NCI-H69 (cell line): ENCODE measurements at regions not wholly inside any gene's neighbourhood (a gene's known extent, or its start where the extent isn't known, plus 50 kb on each side); places are given as distances from the start of the nearest gene placed in this dataset.
"Not testable (repeated sequence)": the region's sequence is repeated elsewhere in the genome, so short reads cannot be mapped to it uniquely, and the experiment has no call there.

Source experiments
- DNase-seq: peaks from one replicate; lab custom pipeline; 2025; lab: John Stamatoyannopoulos, UW

DNA sequence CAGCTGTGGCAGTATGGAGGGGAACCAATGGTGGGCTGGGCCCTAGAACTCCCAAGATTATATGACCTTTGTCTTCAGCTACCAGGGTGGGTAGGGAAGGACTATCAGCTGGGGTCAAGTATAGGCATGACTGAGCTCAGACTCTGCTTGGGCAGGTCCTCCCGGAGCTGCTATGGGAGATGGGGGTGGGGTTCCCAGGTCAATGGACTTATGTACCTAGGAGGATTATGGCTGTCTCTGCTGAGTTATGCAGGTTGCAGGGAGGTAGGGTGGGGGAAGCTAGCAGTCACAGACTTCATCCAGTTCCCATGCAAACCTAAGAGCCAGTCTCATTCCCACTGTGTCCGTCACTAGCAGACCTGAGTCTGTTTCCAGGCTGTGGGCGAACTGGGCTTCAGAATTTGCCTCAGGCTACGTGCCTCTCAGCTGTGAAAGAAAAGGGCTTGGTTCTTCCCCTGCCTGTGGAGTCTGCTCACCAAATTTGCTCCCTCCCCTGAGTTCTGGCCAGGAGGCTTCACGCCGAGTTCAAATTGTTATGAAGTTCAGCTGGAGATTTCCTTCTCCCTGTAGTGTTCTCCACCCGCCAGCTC, 985.8 kb upstream of the NRXN1 start:
- no peak for DNase-seq

DNA sequence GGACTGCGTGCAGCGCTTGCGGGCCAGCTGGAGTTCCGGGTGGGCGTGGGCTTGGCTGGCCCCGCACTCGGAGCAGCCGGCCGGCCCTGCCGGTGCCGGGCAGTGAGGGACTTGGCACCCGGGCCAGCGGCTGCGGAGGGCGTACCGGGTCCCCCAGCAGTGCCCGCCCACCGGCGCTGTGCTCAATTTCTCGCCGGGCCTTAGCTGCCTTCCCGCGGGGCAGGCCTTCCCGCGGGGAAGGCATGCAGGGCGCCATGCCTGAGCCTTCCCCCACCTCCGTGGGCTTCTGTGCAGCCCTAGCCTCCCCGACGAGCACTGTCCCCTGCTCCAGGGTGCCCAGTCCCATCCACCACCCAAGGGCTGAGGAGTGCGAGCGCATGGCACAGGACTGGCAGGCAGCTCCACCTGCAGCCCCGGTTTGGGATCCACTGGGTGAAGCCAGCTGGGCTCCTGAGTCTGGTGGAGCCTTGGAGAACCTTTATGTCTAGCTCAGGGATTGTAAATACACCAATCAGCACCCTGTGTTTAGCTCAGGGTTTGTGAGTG, 975.0 kb upstream of the NRXN1 start:
- DNase-seq = not testable (repeated sequence)

DNA sequence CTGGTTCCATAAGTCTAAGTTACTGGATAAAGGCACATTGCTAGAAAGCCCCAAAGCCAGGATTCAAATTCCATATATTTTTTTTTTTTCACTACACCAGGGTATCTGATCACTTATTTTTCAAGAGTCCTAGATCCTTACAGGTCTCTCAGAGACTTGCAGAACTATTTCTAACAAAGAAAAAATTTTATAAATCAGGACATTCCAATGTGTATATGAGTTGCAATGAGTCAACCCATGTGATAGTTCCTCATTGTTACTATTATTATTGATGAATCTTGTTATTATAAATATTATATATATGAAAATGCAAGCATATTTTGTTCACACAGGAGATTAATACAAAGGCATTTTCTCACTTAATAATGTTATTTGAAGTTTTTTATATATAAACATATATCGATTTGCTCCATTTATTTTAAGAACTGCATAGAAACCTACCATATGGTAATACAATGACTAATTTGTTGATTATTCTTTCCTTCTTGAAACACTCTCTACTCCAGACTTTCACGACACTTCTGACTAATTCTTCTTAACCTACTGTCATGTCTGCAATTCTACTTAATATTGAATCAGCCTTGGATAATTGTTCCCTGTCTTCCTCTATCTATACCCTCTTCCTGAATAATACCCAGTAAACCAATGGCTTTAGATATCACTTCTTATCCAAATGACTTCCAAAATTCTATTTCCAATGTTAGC, 968.4 kb upstream of the NRXN1 start:
- DNase-seq = no peak

DNA sequence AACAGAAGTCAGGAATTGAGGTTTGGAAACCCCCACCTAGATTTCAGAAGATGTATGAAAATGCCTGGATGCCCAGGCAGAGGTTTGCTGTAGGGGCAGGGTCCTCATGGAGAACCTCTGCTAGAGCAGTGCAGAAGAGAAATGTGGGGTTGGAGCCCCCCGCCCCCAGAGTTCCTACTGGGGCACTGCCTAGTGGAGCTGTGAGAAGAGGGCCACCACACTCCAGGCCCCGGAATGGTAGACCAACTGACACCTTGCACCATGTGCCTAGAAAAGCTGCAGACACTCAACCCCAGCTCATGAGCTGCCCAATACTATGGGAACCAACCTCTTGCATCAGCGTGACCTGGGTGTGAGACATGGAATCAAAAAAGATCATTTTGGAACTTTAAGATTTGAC, 967.0 kb upstream of the NRXN1 start:
- DNase-seq = no peak

DNA sequence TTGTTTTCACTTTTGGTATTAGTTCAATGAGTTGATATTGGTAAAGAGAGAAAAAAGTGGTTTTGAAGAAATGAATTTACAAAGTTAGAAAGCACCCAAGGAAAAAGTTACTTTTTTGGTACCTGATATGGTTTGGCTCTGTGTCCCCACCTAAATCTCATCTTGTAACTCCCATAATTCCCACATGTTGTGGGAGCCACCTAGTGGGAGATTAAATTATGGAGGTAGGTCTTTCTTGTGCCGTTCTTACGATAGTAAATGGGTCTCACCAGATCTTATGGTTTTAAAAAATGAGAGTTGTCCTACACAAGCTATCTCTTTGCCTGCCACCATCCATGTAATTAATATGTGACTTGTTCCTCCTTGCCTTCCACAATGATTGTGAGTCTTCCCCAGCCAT, 965.6 kb upstream of the NRXN1 start:
- DNase-seq = peak; percentile 22

DNA sequence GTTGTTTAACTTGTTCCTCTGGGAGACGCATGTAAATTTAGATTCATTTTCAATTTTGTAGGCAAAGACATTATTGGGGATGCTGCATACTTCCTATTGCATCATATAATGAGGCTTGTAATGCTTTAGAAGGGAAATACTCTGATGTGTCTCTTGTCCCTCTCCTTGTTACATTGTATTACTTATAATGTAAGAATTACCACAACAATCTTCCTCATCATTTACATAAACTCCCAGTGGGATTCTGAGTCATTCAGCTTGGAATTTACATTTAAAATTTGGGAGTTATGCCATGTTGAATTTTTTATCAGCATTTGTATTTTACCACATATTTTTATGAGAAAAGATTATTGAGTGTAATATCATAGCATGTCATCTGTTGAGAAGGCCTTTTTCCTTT, 963.4 kb upstream of the NRXN1 start:
- no peak for DNase-seq

DNA sequence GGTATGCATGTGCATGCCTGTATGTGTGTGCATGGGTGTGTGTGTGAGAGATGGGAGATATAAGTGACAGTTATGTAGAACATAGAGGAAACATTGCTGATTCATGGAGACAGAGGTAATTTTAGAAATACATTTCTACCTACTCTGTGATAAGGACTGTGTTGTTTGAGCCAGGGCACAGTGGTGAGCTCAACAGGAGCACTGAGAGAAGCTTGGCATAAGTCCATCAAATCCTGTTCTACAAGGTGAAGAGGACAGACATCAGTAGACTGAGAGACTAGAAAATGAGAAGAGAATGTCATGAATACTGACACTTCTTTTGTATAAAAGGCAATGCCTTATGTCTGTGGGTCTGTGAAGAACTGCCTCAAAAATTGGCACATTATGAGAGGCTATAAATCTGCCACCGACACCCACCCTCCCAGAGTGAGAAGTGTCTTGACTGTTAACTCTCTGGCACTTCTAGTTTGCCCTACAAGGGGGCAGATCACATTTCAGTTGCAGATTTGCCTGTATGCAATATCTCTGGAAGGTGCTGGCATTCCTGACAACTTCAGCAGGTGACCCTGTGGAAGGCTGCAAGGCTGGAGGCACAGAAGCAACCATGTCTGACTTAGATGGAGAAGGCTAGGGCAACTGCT, 962.3 kb upstream of the NRXN1 start:
- peak; percentile 78 for DNase-seq

DNA sequence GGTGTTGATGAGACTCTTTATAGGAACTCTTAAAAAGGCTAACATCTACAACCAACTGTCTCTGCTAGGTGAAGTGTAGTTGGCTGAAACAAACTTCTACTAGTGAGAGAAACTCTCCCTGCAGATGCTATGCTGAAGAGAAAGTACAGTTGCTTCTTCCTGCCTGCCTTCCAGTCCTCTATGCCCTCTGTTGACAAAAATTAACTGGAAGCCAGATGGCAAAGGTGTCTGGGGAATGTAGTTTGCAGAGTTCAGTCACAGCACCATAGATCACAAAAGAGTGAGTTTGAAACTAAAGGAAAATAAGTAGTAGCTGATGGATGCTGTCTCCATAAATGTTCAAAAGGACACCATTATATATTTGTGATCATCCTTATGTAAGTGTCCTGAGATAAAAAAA, 958.8 kb upstream of the NRXN1 start:
- DNase-seq = peak; percentile 34

DNA sequence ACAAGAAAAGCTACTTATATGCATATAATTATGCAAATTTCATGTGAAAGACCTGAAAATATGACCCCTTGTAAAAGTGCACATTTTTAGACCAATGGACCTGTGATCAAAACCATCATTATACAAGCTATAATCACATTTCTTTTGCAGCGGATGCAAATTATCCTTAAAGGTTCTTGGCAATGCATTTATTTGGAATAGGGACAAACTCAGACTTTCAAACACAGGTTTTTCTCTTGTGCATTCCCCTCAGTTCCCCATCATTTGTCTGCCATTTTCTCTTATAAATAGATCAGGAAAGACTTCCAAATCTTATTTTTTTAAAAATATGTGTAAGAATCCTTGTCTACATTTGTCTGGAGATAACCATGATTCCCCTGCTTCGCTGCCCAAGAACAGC, 954.2 kb upstream of the NRXN1 start:
- no peak for DNase-seq

DNA sequence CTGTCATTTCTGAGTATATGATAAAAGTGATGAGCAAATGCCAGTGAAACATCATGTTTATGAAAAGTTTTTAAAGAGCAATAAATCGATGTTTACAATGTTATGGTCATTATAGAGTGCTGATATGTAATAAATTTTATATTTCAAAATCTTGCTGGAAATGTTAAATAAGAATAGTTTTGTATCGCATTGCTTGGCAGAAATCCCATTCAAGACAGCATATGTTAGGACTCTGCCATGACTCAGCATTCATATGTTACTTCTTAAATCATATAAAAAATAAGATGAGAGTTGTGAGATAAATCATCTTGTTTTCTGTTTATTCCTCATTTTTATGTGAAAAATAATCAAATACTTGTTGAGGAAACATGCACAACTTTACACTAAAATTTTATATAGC, 949.9 kb upstream of the NRXN1 start:
- DNase-seq = no peak

DNA sequence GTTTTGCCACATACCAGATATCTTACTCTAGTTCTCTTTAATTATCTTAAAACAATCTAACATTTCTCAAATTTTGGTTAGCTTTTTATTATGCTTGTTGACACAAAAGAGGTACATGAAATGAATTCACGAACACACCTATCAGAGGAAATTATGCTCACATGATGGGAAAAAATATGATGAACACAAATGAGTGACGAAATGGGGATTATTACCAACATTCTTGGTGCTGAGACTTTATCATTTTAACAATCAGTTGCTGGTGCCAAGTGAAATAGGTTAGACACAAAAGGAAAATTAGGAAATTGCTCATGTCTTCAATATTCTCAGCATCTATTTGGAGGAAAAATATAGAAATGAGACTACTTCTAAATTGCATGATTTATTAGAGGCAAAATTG, 944.7 kb upstream of the NRXN1 start:
- no peak for DNase-seq

DNA sequence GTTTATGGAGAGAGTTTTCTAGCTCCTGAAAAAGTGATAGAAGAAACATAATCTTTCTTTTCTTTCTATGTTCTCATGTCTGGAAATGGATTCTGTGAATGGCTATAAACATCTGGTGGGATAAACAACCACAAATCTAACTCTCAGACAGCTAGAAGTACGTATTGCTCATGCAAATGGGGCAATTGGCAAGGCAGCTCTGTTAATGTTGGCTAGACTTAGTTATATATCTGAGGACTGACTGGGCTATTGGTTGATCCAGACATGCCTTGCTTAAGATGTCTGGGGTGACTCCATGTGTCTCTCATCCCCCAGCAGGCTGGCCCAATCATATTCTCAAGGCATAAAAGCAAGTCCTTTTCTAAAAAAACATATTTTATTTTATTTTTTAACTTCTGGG, 939.2 kb upstream of the NRXN1 start:
- DNase-seq = no peak

DNA sequence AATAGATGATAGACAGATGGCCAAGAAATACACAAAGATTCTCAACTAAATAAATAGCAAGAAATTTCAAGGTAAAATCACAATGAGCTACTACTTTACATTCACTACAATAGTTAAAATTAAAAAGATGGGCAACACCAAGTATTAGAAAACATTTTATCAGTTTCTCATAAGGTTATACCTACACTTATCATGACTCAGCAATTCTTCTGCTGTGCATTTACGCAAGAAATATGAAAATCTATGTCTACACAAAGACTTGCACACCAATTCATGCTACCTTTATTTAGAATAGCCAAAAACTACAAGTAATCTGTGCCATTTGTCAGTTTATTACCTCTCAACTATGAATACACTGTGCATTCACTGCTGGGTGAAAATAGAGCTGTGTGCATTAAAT, 937.4 kb upstream of the NRXN1 start:
- DNase-seq = no peak

DNA sequence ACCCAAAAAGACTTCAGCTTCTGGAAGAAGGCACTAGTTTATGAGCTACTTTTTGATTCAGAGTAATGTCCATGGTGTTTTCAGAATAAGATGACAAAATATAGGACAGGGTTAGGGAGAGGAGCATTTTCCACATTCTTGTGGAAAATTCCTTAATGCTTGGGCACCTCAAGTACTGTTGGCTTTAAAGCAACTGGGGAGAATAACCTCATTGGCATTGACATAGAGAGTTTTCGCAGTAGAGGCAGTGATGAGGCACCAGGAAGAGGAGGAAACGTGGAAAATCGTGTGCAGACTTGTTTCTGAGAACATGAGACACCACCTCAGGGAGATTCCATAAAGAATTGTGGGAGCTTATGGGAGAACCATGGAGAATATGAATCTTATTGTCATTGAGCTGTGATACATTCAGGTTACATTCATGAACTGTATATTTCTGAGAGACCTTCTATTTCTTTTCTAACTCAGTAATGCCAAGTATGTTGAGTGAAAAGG, 929.0 kb upstream of the NRXN1 start:
- no peak for DNase-seq

DNA sequence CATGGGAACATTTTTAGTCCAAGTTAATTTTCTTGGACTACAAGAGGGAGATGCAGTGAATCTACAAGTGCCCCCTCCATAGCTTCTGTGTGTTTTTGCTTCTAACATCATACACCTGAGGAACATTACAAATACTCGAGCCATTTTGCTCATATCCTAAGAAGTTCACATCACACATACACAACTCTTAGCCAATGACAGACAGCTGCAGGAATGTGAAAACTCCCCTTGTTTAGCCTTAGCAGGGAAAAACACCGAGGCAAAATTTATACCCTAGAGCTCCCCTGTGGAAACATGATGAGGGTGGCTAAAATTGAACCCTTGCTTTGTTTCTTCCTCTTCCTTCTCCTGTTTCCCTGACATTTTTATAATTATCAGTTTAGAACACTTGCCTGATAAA, 928.3 kb upstream of the NRXN1 start:
- no peak for DNase-seq

DNA sequence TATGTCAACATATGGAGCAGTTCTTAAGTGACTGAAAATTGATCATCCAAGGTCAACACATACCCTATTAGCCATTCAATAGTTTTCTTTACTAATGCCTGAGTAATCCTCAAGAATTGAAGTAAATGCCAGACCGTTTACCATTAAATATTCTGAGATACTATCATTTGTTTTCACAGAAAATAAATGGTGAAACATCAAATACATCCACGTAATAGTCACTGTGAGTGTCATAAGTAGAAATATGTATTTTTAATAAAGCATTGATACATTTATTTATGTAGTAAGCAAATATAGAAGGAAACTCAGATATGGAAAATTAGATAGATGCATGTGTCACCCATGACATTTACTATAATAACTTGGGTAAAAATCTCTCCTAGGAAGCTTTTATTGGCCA, 927.8 kb upstream of the NRXN1 start:
- DNase-seq = no peak

DNA sequence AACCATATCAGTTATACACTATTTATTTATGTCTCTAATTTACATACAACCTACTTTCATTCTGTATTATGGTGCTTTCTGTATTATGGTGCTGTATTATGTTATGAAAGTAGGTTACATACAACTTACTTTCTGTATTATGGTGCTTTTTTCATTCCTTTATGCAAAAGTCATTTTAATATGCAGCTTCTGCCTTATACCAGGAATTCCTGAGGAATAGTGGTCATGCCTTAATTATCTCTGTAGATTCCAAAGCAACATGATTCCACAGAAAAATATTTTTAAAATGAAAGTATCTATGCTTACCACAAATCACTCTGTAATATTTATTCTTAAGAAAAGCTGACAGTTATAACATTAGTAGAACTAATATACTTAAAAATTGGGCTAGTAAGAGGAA, 922.0 kb upstream of the NRXN1 start:
- no peak for DNase-seq

DNA sequence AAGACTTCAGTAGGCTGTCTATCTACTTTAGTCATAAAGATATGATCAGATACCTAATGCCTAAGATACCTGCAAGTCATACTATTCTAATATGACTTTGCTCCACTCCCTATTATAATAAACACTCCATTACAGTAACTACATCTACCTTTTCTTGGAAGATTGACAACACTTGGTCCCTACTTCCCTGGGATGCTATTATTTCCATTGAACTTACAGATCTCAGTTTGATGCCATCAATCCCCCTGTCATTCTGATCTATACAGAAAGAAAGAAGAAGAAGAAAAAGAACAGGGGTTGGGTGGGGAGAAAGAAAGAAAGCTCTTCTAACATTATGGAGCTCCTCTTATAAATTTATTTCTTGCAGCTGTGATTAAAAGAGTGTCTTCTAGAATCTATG, 889.1 kb upstream of the NRXN1 start:
- no peak for DNase-seq

DNA sequence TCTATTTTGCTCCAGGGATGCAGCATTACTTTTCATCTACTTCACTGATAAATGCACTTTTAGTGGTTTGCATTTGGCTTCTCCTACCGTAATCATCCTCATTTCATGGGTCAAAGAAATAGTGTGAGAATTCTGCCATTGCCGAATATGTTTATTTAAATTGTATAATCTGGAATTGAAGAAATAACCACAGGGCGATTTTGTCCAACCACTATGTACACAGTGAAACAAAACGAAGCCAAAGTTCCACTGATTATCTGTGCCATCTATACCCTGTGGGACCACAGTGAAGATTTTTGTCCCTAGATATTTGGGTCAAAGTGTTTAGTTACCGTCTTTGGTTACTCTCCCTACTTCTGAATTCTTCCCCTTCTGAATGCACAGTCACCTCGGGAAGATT, 888.6 kb upstream of the NRXN1 start:
- no peak for DNase-seq

DNA sequence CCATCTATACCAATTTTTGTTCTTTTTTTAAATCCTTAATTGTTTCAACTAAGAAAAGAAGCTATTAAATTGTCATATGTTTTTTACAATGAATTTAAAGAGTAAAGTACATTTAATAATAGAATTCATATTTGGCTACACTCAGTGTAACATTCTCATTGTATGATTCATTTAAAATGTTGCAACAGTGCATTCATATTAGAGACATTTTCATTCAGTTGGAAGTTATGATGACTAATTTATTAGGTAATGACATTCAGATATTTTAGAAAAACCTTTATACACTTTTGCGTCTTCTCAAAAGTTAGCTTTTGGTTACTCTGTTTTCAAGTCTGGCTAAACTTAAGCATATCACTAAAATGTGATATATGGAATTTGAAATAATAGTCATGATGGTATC, 887.5 kb upstream of the NRXN1 start:
- DNase-seq = no peak

DNA sequence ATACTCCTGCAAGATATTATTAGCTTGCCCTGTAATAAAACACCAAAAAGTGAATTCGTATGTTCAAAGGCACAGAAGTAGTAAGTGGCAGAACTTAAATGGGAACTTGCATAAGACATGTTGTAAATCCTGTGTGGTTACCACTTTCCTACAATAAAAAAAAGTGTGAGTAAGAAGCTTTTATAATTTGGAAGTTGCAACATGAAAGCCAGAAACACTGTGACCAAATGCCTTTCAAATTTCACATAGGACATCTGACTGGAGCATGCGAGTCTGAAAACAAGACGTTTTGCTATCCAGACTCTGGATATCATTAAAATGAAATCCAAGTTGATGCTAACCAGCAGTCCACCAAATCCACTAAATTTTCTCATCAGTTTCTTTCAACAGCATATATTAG, 886.2 kb upstream of the NRXN1 start:
- DNase-seq = no peak

DNA sequence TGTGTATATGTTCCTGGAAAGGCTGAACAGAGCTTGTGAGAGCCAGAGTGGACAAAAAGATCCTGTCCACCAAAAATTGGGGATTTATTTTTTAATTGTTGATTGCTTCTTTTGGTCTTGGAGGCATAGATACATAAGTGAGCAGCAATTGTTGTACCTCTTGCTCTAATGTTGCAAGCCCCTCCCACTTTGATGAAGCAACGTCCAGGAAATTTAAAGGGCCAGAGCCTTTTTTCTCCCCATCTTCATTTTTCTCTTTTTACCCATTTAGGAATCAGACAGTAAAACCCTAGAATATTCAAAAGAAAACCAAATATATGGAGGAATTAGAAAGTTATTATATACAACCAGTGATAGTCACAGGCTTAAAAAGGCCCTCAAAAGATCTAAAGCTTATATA, 871.8 kb upstream of the NRXN1 start:
- no peak for DNase-seq

DNA sequence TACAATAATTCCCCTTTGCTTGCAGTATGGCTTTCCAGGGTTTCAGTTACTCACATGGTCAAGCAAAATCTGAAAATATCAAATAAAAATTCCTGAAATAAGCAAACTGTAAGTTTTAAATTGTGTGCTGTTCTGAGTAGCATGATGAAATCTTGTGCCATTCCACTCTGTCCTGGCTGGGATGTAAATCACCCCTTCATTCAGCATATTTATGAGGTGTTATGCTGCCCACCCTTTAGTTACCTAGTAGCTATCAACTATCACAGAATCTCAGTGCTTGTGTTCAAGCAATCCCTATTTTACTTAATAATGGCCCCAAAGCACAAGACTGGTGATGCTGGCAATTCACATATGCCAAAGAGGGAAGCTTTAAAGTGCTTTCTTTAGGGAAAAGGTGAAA, 867.7 kb upstream of the NRXN1 start:
- no peak for DNase-seq
